H1 (cell line): ENCODE measurements at regions not wholly inside any gene's neighbourhood (a gene's known extent, or its start where the extent isn't known, plus 50 kb on each side); places are given as distances from the start of the nearest gene placed in this dataset.

Experiments used
- CTCF ChIA-PET: fragments of 300-600 bp; sonication (Branson Sonifier 250); formaldehyde crosslinking; loops from one replicate; lab custom pipeline; 2021; ENCODE audit not compliant: partially characterized antibody; lab: Charles Lee
- POLR2A ChIA-PET: fragments of 300-600 bp; sonication (Branson Sonifier 250); formaldehyde crosslinking; loops from one replicate; lab custom pipeline; 2021; ENCODE audit warnings: inconsistent platforms; ENCODE audit not compliant: partially characterized antibody; lab: Charles Lee
- DNase-seq, 2 experiments: peaks; one replicate each; pipeline versions ENCODE4 v3.0.0 to v3.0.0-alpha.2; 2010 to 2022; ENCODE audit warnings: low spot score in 2 of 2, low read depth in 1 of 2, mixed read lengths in 1 of 2
- FAIRE-seq: peaks from 2 replicates; lab custom pipeline; 2011; peaks lifted over from hg19 to GRCh38; lab: Jason Lieb, UNC
- H2AFZ ChIP-seq: 2 replicates; pipeline ENCODE4 v1.8.1; 2012; ENCODE audit warnings: low read length, inconsistent platforms
- H2AK5ac ChIP-seq: 2 replicates; pipeline ENCODE4 v1.6.1; 2013; ENCODE audit warnings: low read depth, low read length
- H2BK120ac ChIP-seq: replicated peaks from 2 replicates; pipeline ENCODE3; 2013; ENCODE audit warnings: low read depth, low read length, inconsistent platforms
- H2BK12ac ChIP-seq: 2 replicates; pipeline ENCODE4 v1.6.1; 2013; ENCODE audit warnings: low read depth, low read length
- H2BK15ac ChIP-seq: 2 replicates; pipeline ENCODE4 v1.6.1; 2013; ENCODE audit warnings: low read length
- H2BK20ac ChIP-seq: 2 replicates; pipeline ENCODE4 v1.6.1; 2013; ENCODE audit warnings: low read length
- H2BK5ac ChIP-seq: 2 replicates; pipeline ENCODE4 v1.6.1; 2013; ENCODE audit warnings: low read depth, low read length
- H3K14ac ChIP-seq: 2 replicates; pipeline ENCODE4 v1.6.1; 2013; ENCODE audit warnings: inconsistent platforms; ENCODE audit not compliant: insufficient read length
- H3K18ac ChIP-seq: 2 replicates; pipeline ENCODE4 v1.6.1; 2013; ENCODE audit warnings: low read length; ENCODE audit errors: extremely low read depth
- H3K23ac ChIP-seq: 2 replicates; pipeline ENCODE4 v1.6.1; 2013; ENCODE audit warnings: inconsistent platforms; ENCODE audit not compliant: insufficient read length
- H3K23me2 ChIP-seq: 2 replicates; pipeline ENCODE4 v1.6.1; 2013; ENCODE audit warnings: low read depth, low read length
- H3K27ac ChIP-seq: 2 replicates; pipeline ENCODE4 v1.6.1; 2011; ENCODE audit warnings: low read depth, low read length, inconsistent platforms
- H3K27me3 ChIP-seq, 4 experiments: replicated peaks in 1 of 4; 1 replicate in 1 of 4; 2 replicates in 3 of 4; pipeline versions ENCODE4 v1.6.1 to v1.8.1; 2011 to 2013; ENCODE audit warnings: low read length in 3 of 4, mild to moderate bottlenecking in 3 of 4, inconsistent platforms in 2 of 4, mixed read lengths in 2 of 4, moderate library complexity in 1 of 4; ENCODE audit not compliant: control insufficient read depth in 3 of 4, insufficient read depth in 3 of 4; ENCODE audit errors: extremely low read depth in 1 of 4
- H3K36me3 ChIP-seq, 4 experiments: 2 replicates each; pipeline versions ENCODE4 v1.6.1 to v1.8.1; 2011 to 2013; ENCODE audit warnings: mild to moderate bottlenecking in 4 of 4, low read length in 3 of 4, moderate library complexity in 2 of 4, control low read depth in 1 of 4, inconsistent platforms in 1 of 4; ENCODE audit not compliant: insufficient read depth in 4 of 4, control insufficient read depth in 2 of 4
- H3K4ac ChIP-seq: replicated peaks from 2 replicates; pipeline ENCODE3; 2013; ENCODE audit warnings: low read length, low read depth, mixed read lengths, inconsistent platforms; ENCODE audit not compliant: insufficient read length
- H3K4me1 ChIP-seq, 4 experiments: replicated peaks in 1 of 4; 1 replicate in 1 of 4; 2 replicates in 3 of 4; pipeline versions ENCODE4 v1.6.1 to v1.8.1; 2011 to 2013; ENCODE audit warnings: low read length in 3 of 4, inconsistent platforms in 2 of 4, mixed read lengths in 1 of 4; ENCODE audit not compliant: insufficient read depth in 4 of 4, control insufficient read depth in 3 of 4
- H3K4me2 ChIP-seq, 2 experiments: 2 replicates each; pipeline versions ENCODE4 v1.6.1 to v1.8.1; 2011 to 2013; ENCODE audit warnings: low read depth in 2 of 2, low read length in 2 of 2, control low read depth in 1 of 2, inconsistent platforms in 1 of 2, mild to moderate bottlenecking in 1 of 2; ENCODE audit not compliant: insufficient read depth in 1 of 2
- H3K4me3 ChIP-seq, 4 experiments: fragments of 200-600, 300-600 bp in 1 of 4; sonication (generic), shearing (Covaris generic), sonication (Bioruptor Twin) in 1 of 4; 2 replicates each; pipeline versions ENCODE4 v1.5.1 to v1.8.1; 2011 to 2016; ENCODE audit warnings: low read length in 4 of 4, low read depth in 3 of 4, control low read depth in 2 of 4, inconsistent platforms in 2 of 4, mild to moderate bottlenecking in 2 of 4, mixed read lengths in 1 of 4, moderate library complexity in 1 of 4; ENCODE audit not compliant: insufficient read depth in 2 of 4; ENCODE audit errors: extremely low read depth in 1 of 4
- H3K56ac ChIP-seq: replicated peaks from 2 replicates; pipeline ENCODE3; 2013; ENCODE audit warnings: low read depth, mild to moderate bottlenecking, mixed read lengths, low read length, inconsistent platforms; ENCODE audit not compliant: insufficient read length
- H3K79me1 ChIP-seq: 2 replicates; pipeline ENCODE4 v1.6.1; 2013; ENCODE audit warnings: low read depth, low read length, control low read depth
- H3K79me2 ChIP-seq, 2 experiments: 2 replicates each; pipeline versions ENCODE4 v1.6.1 to v1.8.1; 2012 to 2013; ENCODE audit warnings: low read length in 2 of 2, mild to moderate bottlenecking in 2 of 2, inconsistent platforms in 1 of 2; ENCODE audit not compliant: insufficient read depth in 2 of 2, control insufficient read depth in 1 of 2
- H3K9ac ChIP-seq, 4 experiments: replicated peaks in 1 of 4; 1 replicate in 1 of 4; 2 replicates in 3 of 4; pipeline versions ENCODE4 v1.6.1 to v1.8.1; 2011 to 2013; ENCODE audit warnings: low read depth in 3 of 4, low read length in 3 of 4, control low read depth in 2 of 4, mild to moderate bottlenecking in 2 of 4, moderate library complexity in 2 of 4, inconsistent platforms in 1 of 4; ENCODE audit errors: extremely low read depth in 1 of 4
- H3K9me3 ChIP-seq, 2 experiments: 2 replicates each; pipeline versions ENCODE4 v1.6.1 to v1.8.1; 2012 to 2013; ENCODE audit warnings: mild to moderate bottlenecking in 2 of 2, moderate library complexity in 2 of 2, control low read depth in 1 of 2, inconsistent platforms in 1 of 2, low read depth in 1 of 2, low read length in 1 of 2, mixed read lengths in 1 of 2; ENCODE audit not compliant: insufficient read depth in 2 of 2
- H4K20me1 ChIP-seq, 2 experiments: replicated peaks in 1 of 2; 2 replicates each; pipeline versions ENCODE3 to v1.8.1; 2011 to 2013; ENCODE audit warnings: inconsistent platforms in 2 of 2, low read length in 2 of 2, mild to moderate bottlenecking in 1 of 2; ENCODE audit not compliant: insufficient read depth in 2 of 2, control insufficient read depth in 1 of 2
- H4K5ac ChIP-seq: 2 replicates; pipeline ENCODE4 v1.6.1; 2013; ENCODE audit warnings: low read length, low read depth, mixed read lengths, inconsistent platforms; ENCODE audit not compliant: insufficient read length
- H4K8ac ChIP-seq: 2 replicates; pipeline ENCODE4 v1.8.0; 2013; ENCODE audit warnings: mild to moderate bottlenecking, moderate library complexity, low read length, inconsistent platforms; ENCODE audit not compliant: insufficient read depth; ENCODE audit errors: extremely low read depth
- H4K91ac ChIP-seq: replicated peaks from 2 replicates; pipeline ENCODE3; 2013; ENCODE audit warnings: low read length, mixed read lengths, inconsistent platforms; ENCODE audit not compliant: insufficient read length
- ATF3 ChIP-seq: IDR thresholded peaks from 2 replicates; pipeline ENCODE4 v1.6.1; 2011; ENCODE audit warnings: low read depth, mild to moderate bottlenecking, low read length; ENCODE audit not compliant: insufficient read depth
- JUND ChIP-seq: IDR thresholded peaks from 2 replicates; pipeline ENCODE4 v1.6.1; 2011; ENCODE audit warnings: mild to moderate bottlenecking, improper control_type of control experiment, low read length
- KDM4A ChIP-seq: IDR thresholded peaks from one replicate; pipeline ENCODE4 v1.7.1; 2012; ENCODE audit warnings: low read depth, mild to moderate bottlenecking, moderate library complexity, low read length, inconsistent platforms; ENCODE audit not compliant: severe bottlenecking
- RXRA ChIP-seq: IDR thresholded peaks from 2 replicates; pipeline ENCODE4 v1.6.1; 2011; ENCODE audit warnings: low read depth, mild to moderate bottlenecking, low read length, moderate library complexity; ENCODE audit not compliant: insufficient read depth
- TAF7 ChIP-seq: optimal IDR thresholded peaks from 2 replicates; pipeline ENCODE3; 2011; ENCODE audit warnings: low read depth, mild to moderate bottlenecking, inconsistent platforms, low read length, moderate library complexity, borderline replicate concordance
- WGBS, 2 experiments: shearing (Covaris generic) in 1 of 2; methylation state at CpG; one replicate each; pipeline versions ENCODE4 v1.1.6 to v1.1.7; 2013 to 2015; ENCODE audit warnings: low lambda C conversion rate in 2 of 2, mixed read lengths in 2 of 2, inconsistent platforms in 1 of 2, low coverage in 1 of 2, missing lambda C conversion rate in 1 of 2; ENCODE audit not compliant: insufficient replicate concordance in 2 of 2, insufficient coverage in 1 of 2, insufficient read length in 1 of 2; ENCODE audit errors: extremely low coverage in 1 of 2, missing lambda C conversion rate in 1 of 2; 5-methylcytosine and 5-hydroxymethylcytosine counted together

GRCh38 chr3:159844801-159845261 is 143.8 kb upstream of the IL12A start:
- Histone ChIP-seq H4K5ac (no peak overlapping the region), H2BK20ac (no peak overlapping the region), H3K79me2 (peaks cover 0 to 70% of the 10 kb centered on the region in 2 experiments; a peak in 3 of 4 replicates), H2BK12ac (no peak overlapping the region), H3K23me2 (peaks cover 4% of the 10 kb centered on the region), H3K18ac (no peak overlapping the region), H2AFZ (no peak overlapping the region), H3K4me3 (no peak overlapping the region), H4K91ac (no peak overlapping the region), H2BK120ac (no peak overlapping the region), H3K27me3 (no peaks in the 10 kb centered on the region), H3K79me1 (peaks cover 1% of the 10 kb centered on the region; the same call in 1 of the 2 replicates), H3K36me3 (0 out of 8 replicates have a peak, but pooled peaks cover 0 to 6% (median 0%) of the 10 kb centered on the region in 4 experiments), H2AK5ac (no peak overlapping the region), H3K23ac (no peak overlapping the region), H3K4me2 (no peak overlapping the region), H4K8ac (no peak overlapping the region), H2BK15ac (no peak overlapping the region), H3K27ac (no peak overlapping the region), H3K56ac (no peak overlapping the region), H3K9ac (no peak overlapping the region), H2BK5ac (no peak overlapping the region), H3K4me1 (peaks cover 0 to 5% (median 0%) of the 10 kb centered on the region in 4 experiments; a peak in 1 of 7 replicates), H3K14ac (no peak overlapping the region), H4K20me1 (no peaks in the 10 kb centered on the region), H3K9me3 (peaks cover 3 to 5% of the 10 kb centered on the region in 2 experiments; a peak in 2 of 4 replicates), H3K4ac (no peak overlapping the region)
- TF ChIP-seq JUND = no peak
- no peak for TF ChIP-seq TAF7
- TF ChIP-seq KDM4A = no peak
- no peak for TF ChIP-seq ATF3
- no peak for TF ChIP-seq RXRA
- CTCF ChIA-PET = interaction anchor here (0.7 to 1.6 kb wide), 6 partner anchors 8 to 144 kb away, joined by 3 to 5 read pairs (median 4); partner anchors contain the start of gene IL12A
- DNase-seq (no peak), FAIRE-seq (no peak)
- WGBS, 2 experiments = 92% methylated on average over 4 of the region's 4 CpGs; no CpG with 5 or more reads in 1 of the 2 experiments
- POLR2A ChIA-PET = interaction anchor here (1.3 to 1.9 kb wide), 2 partner anchors 9 to 39 kb away, joined by 3 to 4 read pairs; no protein-coding TSS in a partner anchor
